A549 (cell line): ENCODE measurements at regions not wholly inside any gene's neighbourhood (a gene's known extent, or its start where the extent isn't known, plus 50 kb on each side); places are given as distances from the start of the nearest gene placed in this dataset.

Experiments used
- ATAC-seq, 2 experiments: fragments of 200-7000 bp in 1 of 2; fragments of >200 bp in 1 of 2; cut with Nextera tagmentation in 1 of 2; cut with Tn5 transposase in 1 of 2; 3 replicates each; pipeline versions ENCODE4 v1.8.0 to v1.9.1; 2018 to 2020; ENCODE audit warnings: mild to moderate bottlenecking in 1 of 2, moderate library complexity in 1 of 2
- CTCF ChIA-PET: fragments of 300-600 bp; sonication (Branson Sonifier 250); formaldehyde crosslinking; extraction: SDS; loops from one replicate; lab custom pipeline; 2021; ENCODE audit warnings: antibody characterized with exemption, inconsistent platforms; lab: Yijun Ruan, JAX
- POLR2A ChIA-PET: fragments of 350-600 bp; formaldehyde crosslinking; extraction: SDS; loops from one replicate; lab custom pipeline; 2021; ENCODE audit warnings: antibody characterized with exemption, inconsistent platforms; lab: Yijun Ruan, JAX
- DNase-seq, 2 experiments: peaks; one replicate each; pipeline versions ENCODE4 v3.0.0 to v3.0.0-alpha.2; 2011 to 2016; ENCODE audit warnings: low read depth in 1 of 2, low spot score in 1 of 2
- FAIRE-seq: peaks from 2 replicates; lab custom pipeline; 2011; peaks lifted over from hg19 to GRCh38; lab: Jason Lieb, UNC
- H3K27ac ChIP-seq, 2 experiments: fragments of >200 bp; sonication (Bioruptor Twin); formaldehyde crosslinking; 3 replicates each; pipeline ENCODE4 v1.5.1; 2016 to 2017
- H3K4me1 ChIP-seq: fragments of >200 bp; sonication (Bioruptor Twin); formaldehyde crosslinking; 3 replicates; pipeline ENCODE4 v1.6.1; 2016
- H3K4me2 ChIP-seq: fragments of >200 bp; sonication (Bioruptor Twin); formaldehyde crosslinking; 3 replicates; pipeline ENCODE4 v1.6.1; 2016
- H3K4me3 ChIP-seq: fragments of >200 bp; sonication (Bioruptor Twin); formaldehyde crosslinking; 3 replicates; pipeline ENCODE4 v1.5.1; 2016
- H3K9me3 ChIP-seq: fragments of >200 bp; sonication (Bioruptor Twin); formaldehyde crosslinking; 3 replicates; pipeline ENCODE4 v1.6.1; 2016
- ATOH8 ChIP-seq: fragments of 250-450 bp; sonication (Bioruptor Pico); IDR thresholded peaks from 2 replicates; pipeline ENCODE4 v1.5.0; 2020; ENCODE audit warnings: low read depth, mild to moderate bottlenecking, moderate library complexity
- CBX2 ChIP-seq: fragments of 200-600 bp; sonication (generic); IDR thresholded peaks from 2 replicates; pipeline ENCODE4 v1.6.1; 2016; ENCODE audit warnings: low read depth, mild to moderate bottlenecking, borderline replicate concordance
- CEBPB ChIP-seq, 2 experiments: fragments of >200 bp in 1 of 2; sonication (Bioruptor Twin) in 1 of 2; formaldehyde crosslinking in 1 of 2; IDR thresholded peaks; 2 replicates each; pipeline ENCODE4 v1.6.1; 2012 to 2016
- CHD2 ChIP-seq: fragments of 150-350 bp; IDR thresholded peaks from 2 replicates; pipeline ENCODE4 v1.6.1; 2014; ENCODE audit warnings: low read length; ENCODE audit not compliant: partially characterized antibody
- E2F6 ChIP-seq: IDR thresholded peaks from 2 replicates; pipeline ENCODE4 v1.6.1; 2012; ENCODE audit warnings: low read depth, borderline replicate concordance
- EHMT2 ChIP-seq: fragments of 200-600 bp; sonication (generic); IDR thresholded peaks from 2 replicates; pipeline ENCODE4 v1.6.1; 2016; ENCODE audit warnings: antibody characterized with exemption, low read depth, mild to moderate bottlenecking, moderate library complexity
- EP300 ChIP-seq, 2 experiments: fragments of >200 bp; sonication (Bioruptor Twin); formaldehyde crosslinking; IDR thresholded peaks; 2 replicates in 1 of 2; 3 replicates in 1 of 2; pipeline ENCODE4 v1.6.1; 2016 to 2017
- ESRRA ChIP-seq: fragments of 150-350 bp; IDR thresholded peaks from 2 replicates; pipeline ENCODE4 v1.6.1; 2014; ENCODE audit warnings: mild to moderate bottlenecking, low read length, borderline replicate concordance
- HEYL ChIP-seq: fragments of 250-450 bp; sonication (Bioruptor Pico); IDR thresholded peaks from 2 replicates; pipeline ENCODE4 v1.8.0; 2021; ENCODE audit warnings: mild to moderate bottlenecking, moderate library complexity
- HOXA7 ChIP-seq: fragments of 250-450 bp; sonication (Bioruptor Pico); IDR thresholded peaks from 2 replicates; pipeline ENCODE4 v1.5.0; 2020; ENCODE audit warnings: mild to moderate bottlenecking, moderate library complexity
- HOXB13 ChIP-seq: fragments of 250-450 bp; sonication (Bioruptor Pico); IDR thresholded peaks from 2 replicates; pipeline ENCODE4 v1.5.0; 2020; ENCODE audit warnings: low read depth, mild to moderate bottlenecking, moderate library complexity
- MYC ChIP-seq: IDR thresholded peaks from 2 replicates; pipeline ENCODE4 v1.6.1; 2012; ENCODE audit warnings: mild to moderate bottlenecking, inconsistent platforms, low read length, improper control_type of control experiment, borderline replicate concordance
- NPAS2 ChIP-seq: fragments of 250-450 bp; sonication (Bioruptor Pico); IDR thresholded peaks from 2 replicates; pipeline ENCODE4 v1.8.0; 2022; ENCODE audit warnings: mild to moderate bottlenecking, moderate library complexity, borderline replicate concordance
- NR3C1 ChIP-seq: fragments of >200 bp; sonication (Bioruptor Twin); formaldehyde crosslinking; IDR thresholded peaks from 3 replicates; pipeline ENCODE4 v1.6.1; 2017
- PBX3 ChIP-seq: IDR thresholded peaks from 2 replicates; pipeline ENCODE4 v1.6.1; 2012
- POLR2A ChIP-seq: IDR thresholded peaks from 2 replicates; pipeline ENCODE4 v1.6.1; 2012; ENCODE audit warnings: mild to moderate bottlenecking, low read length
- POLR2AphosphoS2 ChIP-seq: conservative IDR thresholded peaks from 2 replicates; pipeline ENCODE4 v1.6.1; 2012; ENCODE audit warnings: low read length, improper control_type of control experiment, inconsistent platforms
- RAD21 ChIP-seq, 2 experiments: fragments of >200 bp in 1 of 2; sonication (Bioruptor Twin) in 1 of 2; formaldehyde crosslinking in 1 of 2; IDR thresholded peaks in 1 of 2; conservative IDR thresholded peaks in 1 of 2; 2 replicates in 1 of 2; 3 replicates in 1 of 2; pipeline ENCODE4 v1.6.1; 2012 to 2018; ENCODE audit warnings: inconsistent platforms in 1 of 2
- REST ChIP-seq: fragments of 200-600 bp; sonication (generic); IDR thresholded peaks from 2 replicates; pipeline ENCODE4 v1.6.1; 2016; ENCODE audit warnings: antibody characterized with exemption, mild to moderate bottlenecking, moderate library complexity
- RNF2 ChIP-seq: fragments of 200-600 bp; sonication (generic); IDR thresholded peaks from 2 replicates; pipeline ENCODE4 v1.6.1; 2016; ENCODE audit warnings: low read depth, mild to moderate bottlenecking, antibody characterized with exemption, moderate library complexity, borderline replicate concordance
- TP53 ChIP-seq: fragments of 250-450 bp; sonication (Bioruptor Pico); IDR thresholded peaks from 2 replicates; pipeline ENCODE4 v1.5.0; 2021; ENCODE audit warnings: mild to moderate bottlenecking, moderate library complexity
- ZC3H11A ChIP-seq: fragments of 450-650 bp; IDR thresholded peaks from 2 replicates; pipeline ENCODE4 v1.6.1; 2014; ENCODE audit warnings: antibody characterized with exemption, mild to moderate bottlenecking
- ZFP36 ChIP-seq: fragments of 450-650 bp; IDR thresholded peaks from 2 replicates; pipeline ENCODE4 v1.6.1; 2014; ENCODE audit warnings: borderline replicate concordance; ENCODE audit not compliant: partially characterized antibody
- ZSCAN20 ChIP-seq: fragments of 250-450 bp; sonication (Bioruptor Pico); IDR thresholded peaks from 2 replicates; pipeline ENCODE4 v1.8.0; 2022; ENCODE audit warnings: mild to moderate bottlenecking, moderate library complexity
- WGBS: methylation state at CpG from one replicate; pipeline ENCODE4 v1.1.6; 2017; ENCODE audit errors: missing lambda C conversion rate; 5-methylcytosine and 5-hydroxymethylcytosine counted together

GRCh38 chr15:47991357-47991756 lies 129.4 kb upstream of the SLC24A5 start:
- no peak overlapping the region for H3K4me2 ChIP-seq
- H3K9me3 ChIP-seq, result no peaks in the 10 kb centered on the region
- H3K27ac ChIP-seq, result no peak overlapping the region
- no peaks in the 10 kb centered on the region for H3K4me1 ChIP-seq
- WGBS, result 2% methylated on average over 4 of the region's 4 CpGs
- DNase-seq (no peak), FAIRE-seq (no peak), ATAC-seq (no peak)
- ChIA-PET POLR2A (no interaction called here), CTCF (no interaction called here)
- no peak overlapping the region for H3K4me3 ChIP-seq
- TF ChIP-seq REST, result no peak
- no peak for TF ChIP-seq RNF2
- TF ChIP-seq CEBPB (IDR thresholded peaks at IDR 0.05), result no peak
- TF ChIP-seq POLR2A, result no peak
- no peak for TF ChIP-seq CHD2
- no peak for TF ChIP-seq HOXA7

GRCh38 chr15:47993051-47993450 lies 127.7 kb upstream of the SLC24A5 start:
- Histone ChIP-seq H3K4me1 (no peaks in the 10 kb centered on the region), H3K4me3 (no peak overlapping the region), H3K27ac (no peak overlapping the region)
- CTCF ChIA-PET, result no interaction called here
- 42% methylated on average over 3 of the region's 5 CpGs for WGBS
- DNase-seq, result no peak
- TF ChIP-seq HOXA7, result no peak
- TF ChIP-seq EP300 (IDR thresholded peaks at IDR 0.05), result no peak
- no peak for TF ChIP-seq EHMT2
- TF ChIP-seq ZC3H11A, result no peak
- no peak for TF ChIP-seq TP53 (CRISPR knock-in tag)
- TF ChIP-seq ESRRA, result no peak
- no peak for TF ChIP-seq POLR2AphosphoS2
- TF ChIP-seq, all 56 proteins: peak for 0
- FAIRE-seq (no peak), ATAC-seq (no peak)
- Histone ChIP-seq H3K4me2 (no peak overlapping the region), H3K9me3 (no peaks in the 10 kb centered on the region)
- POLR2A ChIA-PET, result no interaction called here

- no peak for ATAC-seq
- no peak for TF ChIP-seq POLR2AphosphoS2
- no peak for TF ChIP-seq NPAS2
- no peak for TF ChIP-seq CEBPB (IDR thresholded peaks at IDR 0.05)
- TF ChIP-seq E2F6, result no peak
- no peak for TF ChIP-seq HOXB13 (CRISPR knock-in tag)
- TF ChIP-seq ZSCAN20 (CRISPR knock-in tag), result no peak
- no peak for TF ChIP-seq ZFP36
- TF ChIP-seq HOXA7, result no peak
- no peak for TF ChIP-seq HEYL (CRISPR knock-in tag)
- no peak for TF ChIP-seq NR3C1
- no peak for TF ChIP-seq CBX2
- TF ChIP-seq RAD21 (conservative IDR thresholded peaks at IDR 0.05 in 1 of 2, IDR thresholded peaks at IDR 0.05 in 1 of 2), result no peak
- no peak for TF ChIP-seq PBX3
- no peak for TF ChIP-seq ATOH8 (CRISPR knock-in tag)
- no peak for TF ChIP-seq MYC
- no peaks in the 10 kb centered on the region for H3K9me3 ChIP-seq
- POLR2A ChIA-PET, result no interaction called here
- H3K4me3 ChIP-seq, result no peak overlapping the region
- no peak for DNase-seq
- no peak for FAIRE-seq
- no peak overlapping the region for H3K4me2 ChIP-seq
- H3K27ac ChIP-seq, result no peak overlapping the region
- CTCF ChIA-PET, result interaction anchor here (2.3 kb wide), 1 partner anchor 10 kb away, joined by 9 read pairs; no protein-coding TSS in a partner anchor
- no peaks in the 10 kb centered on the region for H3K4me1 ChIP-seq
- WGBS, result 54% methylated on average over 7 of the region's 7 CpGs
Observed at GRCh38 chr15:47997195-47998080, 123.4 kb upstream of the SLC24A5 start.
